ENCODE measurements at regions not wholly inside any gene's neighbourhood (a gene's known extent, or its start where the extent isn't known, plus 50 kb on each side); places are given as distances from the start of the nearest gene placed in this dataset.

DNA sequence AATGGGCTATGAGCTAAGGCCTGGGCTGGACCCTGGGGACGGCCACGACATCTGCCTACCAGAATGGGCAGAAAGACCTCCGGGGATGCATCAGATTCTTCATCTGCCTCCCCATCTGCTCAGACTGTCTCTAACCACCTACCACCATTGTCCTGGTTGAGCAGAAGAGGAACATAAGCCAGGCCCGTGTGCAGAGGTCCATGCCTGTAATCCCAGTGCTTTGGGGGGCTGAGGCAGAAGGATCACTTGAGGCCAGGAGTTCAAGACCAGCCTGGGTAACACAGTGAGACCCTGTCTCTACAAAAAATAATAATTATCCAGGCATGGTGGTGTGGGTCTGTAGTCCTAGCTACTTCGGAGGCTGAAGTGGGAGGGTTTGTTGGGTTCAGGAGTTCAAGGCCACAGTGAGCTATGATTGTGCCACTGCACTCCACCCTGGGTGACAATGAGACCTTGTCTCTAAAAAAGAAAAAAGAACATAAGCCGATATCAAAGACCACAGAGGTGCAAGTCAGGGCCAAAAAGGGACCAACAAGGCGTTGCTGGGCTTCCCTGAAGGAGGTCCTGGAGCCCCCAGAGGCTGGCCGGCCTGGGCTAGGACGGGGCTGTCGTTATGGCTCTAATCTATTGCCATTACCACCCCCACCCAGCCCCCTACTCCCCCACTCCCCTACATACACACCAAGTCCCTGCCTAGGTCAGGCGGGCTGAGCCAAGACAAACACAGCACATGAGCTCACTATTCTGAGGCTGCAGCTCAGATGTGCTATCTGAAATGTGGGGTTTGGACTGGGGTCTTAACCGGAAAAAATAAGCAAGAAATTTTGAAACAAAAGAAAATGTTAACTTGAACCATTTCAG is 239.2 kb upstream of the RAB4A start:
- no peak for DNase-seq (ENCODE audit: low read depth, low spot score)
- in situ Hi-C loops (cut with HindIII; ENCODE audit: low pct_unique_long_range_greater_than_20kb, low sequenced_read_pairs): no loop called here

DNA sequence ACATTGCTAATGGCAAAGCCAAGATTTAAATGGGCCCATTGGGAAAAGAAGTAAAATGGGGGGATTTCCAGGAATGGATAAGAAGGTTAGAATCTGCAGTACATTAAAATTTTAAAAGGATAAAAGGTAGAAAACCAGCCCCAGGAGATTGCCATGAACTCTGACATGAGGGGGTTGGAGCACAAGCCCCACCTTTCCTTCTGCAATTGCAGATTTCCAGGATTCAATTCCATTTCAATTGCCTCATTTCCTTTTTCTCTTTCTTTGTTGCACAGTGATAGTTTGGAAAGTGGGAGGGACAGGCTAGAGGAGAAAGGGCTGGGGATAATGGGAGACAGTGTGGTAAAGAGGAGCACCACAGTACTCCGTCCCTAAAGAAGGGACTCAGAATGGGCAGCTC is 238.5 kb upstream of the RAB4A start:
- in situ Hi-C loops (cut with HindIII; ENCODE audit: low pct_unique_long_range_greater_than_20kb, low sequenced_read_pairs): no loop called here

DNA sequence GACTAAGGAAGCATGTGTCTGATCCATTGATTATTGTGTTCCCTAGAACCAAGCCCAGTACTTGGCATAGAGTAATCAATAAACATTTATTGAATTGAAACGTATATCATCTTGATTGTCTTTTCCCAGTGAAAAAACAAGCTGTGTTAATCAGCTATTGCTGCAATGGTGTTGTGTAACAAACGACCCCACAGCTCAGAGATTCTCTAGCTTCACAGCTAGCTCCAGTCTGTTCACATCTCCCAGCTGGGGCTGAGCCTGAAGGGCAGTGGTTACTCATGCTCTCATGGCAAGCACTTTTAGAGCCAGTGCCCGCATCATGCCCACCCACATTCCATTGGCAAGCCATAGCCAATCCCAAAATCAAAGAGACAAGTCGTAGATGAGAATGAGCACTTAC is 237.4 kb upstream of the RAB4A start:
- DNase-seq (ENCODE audit: low read depth, low spot score): no peak

More for the DNA sequence above, 238.5 kb upstream of the RAB4A start:
- DNase-seq (ENCODE audit: low read depth, low spot score): no peak

DNA sequence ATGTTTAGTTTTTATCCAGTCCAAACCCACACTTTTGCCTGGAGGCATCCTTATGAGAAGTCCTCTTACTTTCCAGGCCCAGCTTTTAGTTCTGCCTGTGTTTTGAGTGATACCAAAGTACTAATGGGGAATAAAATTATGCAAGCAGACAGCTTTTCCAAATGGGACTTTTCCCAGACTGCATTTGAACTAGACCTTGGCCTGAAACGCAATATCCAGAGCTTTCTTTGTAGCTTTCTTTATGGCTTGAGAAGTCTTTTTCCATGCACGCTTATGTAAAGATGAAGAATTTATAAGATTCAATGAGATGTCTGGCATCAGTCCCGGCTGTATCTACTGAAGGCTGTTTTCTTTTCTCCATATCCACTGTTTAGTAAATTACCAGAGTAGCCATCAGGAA is 236.6 kb upstream of the RAB4A start:
- in situ Hi-C loops (cut with HindIII; ENCODE audit: low pct_unique_long_range_greater_than_20kb, low sequenced_read_pairs): no loop called here
- no peak for DNase-seq (ENCODE audit: low read depth, low spot score)

More for the DNA sequence above, 237.4 kb upstream of the RAB4A start:
- in situ Hi-C loops (cut with HindIII; ENCODE audit: low pct_unique_long_range_greater_than_20kb, low sequenced_read_pairs): no loop called here

DNA sequence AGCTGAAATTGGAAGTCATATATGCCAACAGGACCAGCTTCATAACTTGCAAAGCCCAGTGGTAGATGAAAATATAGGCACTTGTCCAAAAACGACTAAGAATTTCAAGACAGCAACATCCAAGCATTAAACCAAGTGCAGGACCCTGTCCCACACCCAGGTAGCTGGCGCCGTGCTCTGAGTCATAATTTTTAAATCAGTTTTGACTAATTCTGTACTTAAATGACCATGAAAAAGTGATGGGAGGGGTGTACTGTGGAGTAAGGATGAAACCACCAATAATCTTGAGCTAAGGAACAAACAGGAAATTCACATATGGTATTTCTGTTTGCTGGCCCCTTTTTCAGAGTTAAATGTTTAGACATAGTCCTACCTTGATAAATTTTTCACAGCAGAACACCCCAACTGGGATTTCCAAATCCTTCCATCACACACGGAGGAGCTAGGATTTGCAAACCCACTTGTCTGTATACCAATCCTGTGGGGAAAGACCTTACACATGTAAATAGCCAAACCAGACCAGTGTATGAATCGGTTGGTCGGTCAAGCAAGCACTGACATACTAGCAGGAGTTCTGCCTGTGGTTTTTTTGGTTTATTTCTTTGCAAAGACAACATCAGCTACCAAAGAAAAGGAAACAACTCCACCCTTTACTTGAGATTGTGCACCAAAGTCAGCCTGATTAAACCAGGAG is 235.7 kb upstream of the RAB4A start:
- in situ Hi-C loops (cut with HindIII; ENCODE audit: low pct_unique_long_range_greater_than_20kb, low sequenced_read_pairs): no loop called here
- no peak for DNase-seq (ENCODE audit: low read depth, low spot score)

DNA sequence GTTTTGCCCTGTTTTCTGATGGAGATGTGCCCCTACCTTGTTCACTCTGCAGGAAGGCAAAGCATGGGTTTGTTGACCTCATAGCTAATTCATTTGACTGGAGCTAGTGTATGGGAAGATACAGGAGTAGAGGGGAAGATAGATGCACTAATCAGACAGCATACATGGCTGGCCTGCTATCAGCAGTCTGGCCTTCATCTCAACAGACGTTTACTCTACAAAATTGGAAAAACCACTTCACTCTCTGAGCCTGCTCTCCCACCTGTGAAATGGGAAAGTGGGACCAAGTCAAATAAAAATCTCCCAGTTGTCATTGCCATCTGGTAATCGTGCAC is 235.2 kb upstream of the RAB4A start:
- no peak for DNase-seq (ENCODE audit: low read depth, low spot score)
- in situ Hi-C loops (cut with HindIII; ENCODE audit: low pct_unique_long_range_greater_than_20kb, low sequenced_read_pairs): no loop called here

DNA sequence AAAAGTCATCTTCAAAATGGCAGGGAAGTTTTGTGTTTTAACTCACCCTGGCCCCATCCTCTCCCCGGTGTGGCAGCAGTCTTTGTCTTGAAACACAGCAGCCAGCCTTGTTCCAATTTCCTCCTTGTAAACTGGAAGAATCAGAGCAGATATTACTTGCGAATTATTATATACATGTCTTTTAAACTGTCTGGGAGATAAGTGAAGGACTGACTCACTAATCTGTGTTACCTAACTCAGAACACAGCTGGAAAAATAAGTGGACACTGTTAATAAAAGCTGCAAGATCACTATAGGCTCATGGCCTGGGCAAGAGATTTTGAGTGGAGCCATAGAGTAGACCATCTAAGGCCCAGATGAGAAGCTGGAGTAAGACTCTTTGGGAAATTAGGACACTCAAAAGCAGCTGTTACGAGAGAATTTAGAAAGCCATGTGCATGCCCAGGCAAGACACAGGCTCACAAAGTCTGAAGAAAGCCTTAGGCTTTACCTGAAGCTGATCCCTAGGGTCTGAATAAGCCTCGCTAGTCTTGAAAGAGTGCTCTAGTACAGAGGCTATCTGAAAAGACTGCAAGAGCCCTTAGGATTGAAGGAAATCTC is 233.0 kb upstream of the RAB4A start:
- in situ Hi-C loops (cut with HindIII; ENCODE audit: low pct_unique_long_range_greater_than_20kb, low sequenced_read_pairs): no loop called here
- DNase-seq (ENCODE audit: low read depth, low spot score): no peak

DNA sequence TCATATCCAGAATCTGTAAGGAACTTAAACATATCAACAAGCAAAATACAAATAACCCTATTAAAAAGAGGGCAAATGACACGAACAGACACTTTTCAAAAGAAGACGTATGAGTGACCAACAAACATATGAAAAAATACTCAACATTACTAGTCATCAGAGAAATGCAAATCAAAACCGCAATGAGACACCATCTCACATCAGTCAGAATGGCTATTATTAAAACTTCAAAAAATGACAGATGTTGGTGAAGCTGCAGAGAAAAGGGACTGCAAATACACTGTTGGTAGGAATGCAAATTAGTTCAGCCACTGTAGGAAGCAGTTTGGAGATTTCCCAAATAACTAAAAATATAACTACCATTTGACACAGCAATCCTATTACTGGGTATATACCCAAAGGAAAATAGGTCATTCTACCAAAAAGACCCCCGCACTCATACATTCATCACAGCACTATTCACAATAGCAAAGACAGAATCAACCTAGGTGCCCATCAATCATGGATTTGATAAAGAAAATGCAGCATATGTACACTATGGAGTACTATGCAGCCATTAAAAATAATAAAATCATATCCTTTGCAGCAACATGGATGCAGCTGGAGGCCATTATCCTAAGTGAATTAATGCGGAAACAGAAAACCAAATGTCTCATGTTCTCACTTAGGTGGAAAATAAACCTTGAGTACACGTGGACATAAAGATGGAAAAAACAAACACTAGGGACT is 230.1 kb upstream of the RAB4A start:
- in situ Hi-C loops (cut with HindIII; ENCODE audit: low pct_unique_long_range_greater_than_20kb, low sequenced_read_pairs): no loop called here
- DNase-seq (ENCODE audit: low read depth, low spot score): no peak

DNA sequence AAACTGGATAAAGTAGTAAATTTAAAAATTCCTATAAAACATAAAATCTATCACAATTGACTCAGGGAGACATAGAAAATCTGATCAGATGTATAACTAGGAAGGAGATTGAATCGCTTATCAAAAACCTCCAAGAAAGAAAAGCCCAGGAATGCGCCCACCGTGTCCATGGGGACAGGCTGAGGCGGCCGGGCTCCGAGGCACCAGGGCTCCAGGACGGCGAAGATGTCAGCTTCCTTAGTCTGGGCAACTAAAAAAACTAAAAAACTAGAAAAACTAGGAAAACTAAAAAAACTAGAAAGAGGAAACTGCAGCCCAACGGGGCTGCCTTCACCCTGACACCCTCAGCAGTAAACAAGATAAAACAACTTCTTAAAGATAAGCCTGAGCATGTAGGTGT is 229.0 kb upstream of the RAB4A start:
- in situ Hi-C loops (cut with HindIII; ENCODE audit: low pct_unique_long_range_greater_than_20kb, low sequenced_read_pairs): no loop called here
- no peak for DNase-seq (ENCODE audit: low read depth, low spot score)

DNA sequence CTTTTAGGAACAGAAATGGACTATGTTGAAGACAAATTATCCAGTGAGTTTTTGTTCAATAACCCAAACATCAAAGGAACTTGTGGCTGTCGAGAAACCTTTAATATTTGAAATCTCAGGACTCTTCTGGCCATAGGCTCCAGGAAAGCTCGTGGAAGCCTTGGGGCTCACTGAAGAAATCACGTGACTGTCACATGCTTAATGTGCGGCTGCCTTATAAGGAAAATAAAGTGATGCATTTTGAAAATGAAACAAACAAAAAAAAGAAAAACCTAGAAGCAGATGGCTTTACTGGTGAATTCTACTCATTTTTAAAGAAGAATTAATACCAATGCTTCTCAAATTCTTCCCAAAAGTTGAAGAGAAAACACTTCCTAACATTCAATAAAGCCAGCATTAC is 228.4 kb upstream of the RAB4A start:
- in situ Hi-C loops (cut with HindIII; ENCODE audit: low pct_unique_long_range_greater_than_20kb, low sequenced_read_pairs): no loop called here

DNA sequence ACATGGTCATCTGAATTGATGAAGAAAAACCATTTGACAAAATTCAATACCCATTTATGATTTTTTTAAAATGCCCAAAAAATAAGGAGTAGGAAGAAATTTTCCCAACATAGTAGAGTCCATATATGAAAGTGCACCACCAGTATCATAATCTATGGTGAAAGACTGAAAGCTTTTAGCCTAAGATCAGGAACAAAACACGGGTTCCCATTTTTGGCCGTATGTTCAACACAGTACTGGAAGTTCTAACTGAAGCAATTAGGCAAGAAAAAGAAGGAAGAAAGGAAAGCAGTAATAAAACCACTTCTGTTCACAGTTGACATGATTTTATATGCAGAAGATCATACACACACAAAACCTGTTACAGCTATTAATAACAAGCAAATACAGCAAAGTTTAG is 227.8 kb upstream of the RAB4A start:
- DNase-seq (ENCODE audit: low read depth, low spot score): no peak
- in situ Hi-C loops (cut with HindIII; ENCODE audit: low pct_unique_long_range_greater_than_20kb, low sequenced_read_pairs): no loop called here

More for the DNA sequence above, 228.4 kb upstream of the RAB4A start:
- DNase-seq (ENCODE audit: low read depth, low spot score): no peak

DNA sequence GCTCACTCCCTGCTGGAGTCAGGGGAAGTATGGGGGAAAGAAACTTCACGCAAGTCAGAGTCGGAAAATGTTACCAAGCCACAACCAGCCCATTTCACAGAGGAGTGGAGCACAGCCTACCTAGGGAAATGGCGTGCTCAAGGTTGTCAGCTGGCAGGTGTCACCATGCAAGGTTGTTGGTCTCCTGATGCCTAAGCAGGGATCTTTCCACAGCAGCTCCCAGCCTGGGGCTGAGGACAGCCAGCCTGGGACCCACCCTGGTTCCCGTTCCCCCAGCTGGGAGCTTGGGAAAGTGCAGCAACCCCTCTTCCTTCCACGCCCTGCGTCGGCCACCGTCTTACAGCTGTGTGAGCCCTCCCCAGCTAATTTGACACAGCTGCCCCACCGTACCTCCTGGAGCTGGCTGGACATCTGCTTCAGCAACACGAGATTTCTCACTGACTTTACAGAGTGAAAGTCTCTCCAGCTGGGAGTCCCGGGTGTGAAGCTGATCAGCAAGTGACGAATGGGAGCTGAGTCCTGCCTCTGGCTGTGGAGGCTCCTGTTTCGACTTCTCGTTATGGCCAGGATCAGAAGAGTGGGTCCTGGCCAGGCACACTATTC is 224.6 kb upstream of the RAB4A start:
- in situ Hi-C loops (cut with HindIII; ENCODE audit: low pct_unique_long_range_greater_than_20kb, low sequenced_read_pairs): no loop called here
- no peak for DNase-seq (ENCODE audit: low read depth, low spot score)

DNA sequence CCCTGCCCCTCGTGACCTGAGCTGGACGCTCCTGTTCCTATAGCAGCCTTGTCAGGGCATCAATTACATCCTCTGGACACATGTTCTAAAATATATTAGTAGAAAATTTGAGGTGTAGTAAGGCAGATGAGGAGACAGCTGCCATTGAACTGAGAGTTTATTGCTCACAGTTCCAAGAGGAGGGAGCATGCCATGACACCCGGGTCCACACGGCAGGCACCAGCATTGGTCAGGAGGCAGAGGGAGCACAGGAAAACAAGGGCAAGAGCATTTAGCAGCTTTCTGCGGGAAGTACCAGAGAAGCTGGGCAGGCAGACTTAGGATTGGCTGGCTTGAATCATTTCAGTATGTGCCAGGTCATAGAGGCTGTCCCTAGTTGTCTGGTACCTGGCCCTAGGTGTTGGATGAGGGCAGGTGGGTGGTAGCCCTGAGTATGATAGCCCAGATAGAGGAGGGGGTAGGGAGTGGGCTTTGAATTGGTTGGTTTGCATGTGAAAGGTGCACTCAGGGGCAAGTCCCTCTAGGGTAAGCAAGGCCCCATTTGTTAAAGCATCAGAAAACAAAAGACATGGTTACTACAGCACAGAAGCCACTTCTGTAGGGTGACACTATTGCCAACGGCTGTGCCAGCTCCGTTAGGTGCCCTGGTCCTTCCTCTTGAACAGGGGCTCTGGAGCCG is 223.6 kb upstream of the RAB4A start:
- in situ Hi-C loops (cut with HindIII; ENCODE audit: low pct_unique_long_range_greater_than_20kb, low sequenced_read_pairs): no loop called here
- no peak for DNase-seq (ENCODE audit: low read depth, low spot score)

DNA sequence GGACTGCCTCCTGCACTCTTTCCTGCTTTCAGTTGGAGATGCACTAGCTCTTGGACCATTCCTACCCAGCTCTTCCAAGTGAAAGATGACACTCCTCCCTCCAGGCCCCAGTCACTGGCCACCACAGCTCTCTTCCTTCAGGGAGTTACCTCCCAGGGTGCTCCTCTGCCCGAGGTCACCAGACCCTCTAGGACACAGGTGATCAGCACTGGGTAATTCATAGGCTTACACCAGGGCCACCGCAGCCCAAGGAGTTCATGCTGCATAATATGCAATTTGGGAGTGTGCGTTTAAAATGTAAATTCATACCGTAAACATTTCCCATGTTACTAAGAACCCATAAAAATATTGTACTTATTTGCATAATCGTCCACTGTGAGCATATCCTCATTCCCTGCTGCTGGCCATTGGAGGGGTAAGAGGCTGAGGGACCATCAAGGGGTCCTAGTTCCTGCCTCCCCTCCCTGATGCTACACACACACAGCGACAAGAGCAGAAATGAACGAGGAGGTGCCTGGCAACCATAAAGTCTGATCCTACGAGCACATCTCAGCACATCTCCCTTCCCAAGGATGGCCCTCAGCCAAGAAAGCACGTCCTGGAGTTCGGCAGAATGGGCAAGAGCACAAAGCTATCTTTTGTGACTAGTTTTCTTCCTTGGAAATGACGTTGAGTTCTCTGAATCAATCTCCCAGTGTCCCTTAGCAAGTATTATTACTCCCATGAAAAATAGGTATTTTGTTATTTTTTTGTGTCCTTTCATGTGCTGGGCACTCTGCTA is 222.9 kb upstream of the RAB4A start:
- in situ Hi-C loops (cut with HindIII; ENCODE audit: low pct_unique_long_range_greater_than_20kb, low sequenced_read_pairs): no loop called here
- DNase-seq (ENCODE audit: low read depth, low spot score): peak; percentile 76

DNA sequence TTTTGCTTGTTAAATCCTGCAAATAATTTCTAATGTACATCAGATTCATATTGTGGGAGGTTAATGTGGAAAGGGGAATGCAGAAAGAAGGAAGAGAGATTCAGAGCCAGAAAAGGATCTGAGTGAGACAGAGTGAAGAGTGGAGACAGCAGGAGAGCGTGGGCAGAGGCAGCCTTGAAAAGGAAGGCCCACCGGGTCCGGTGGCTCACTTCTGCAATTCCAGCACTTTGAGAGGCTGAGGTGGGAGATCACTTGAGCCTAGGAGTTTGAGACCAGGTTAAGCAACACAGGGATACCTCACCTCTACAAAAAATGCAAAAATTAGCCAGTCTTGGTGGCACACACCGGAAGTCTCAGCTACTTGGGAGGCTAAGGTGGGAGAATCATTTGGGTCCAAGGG is 222.0 kb upstream of the RAB4A start:
- DNase-seq (ENCODE audit: low read depth, low spot score): no peak
- in situ Hi-C loops (cut with HindIII; ENCODE audit: low pct_unique_long_range_greater_than_20kb, low sequenced_read_pairs): no loop called here

DNA sequence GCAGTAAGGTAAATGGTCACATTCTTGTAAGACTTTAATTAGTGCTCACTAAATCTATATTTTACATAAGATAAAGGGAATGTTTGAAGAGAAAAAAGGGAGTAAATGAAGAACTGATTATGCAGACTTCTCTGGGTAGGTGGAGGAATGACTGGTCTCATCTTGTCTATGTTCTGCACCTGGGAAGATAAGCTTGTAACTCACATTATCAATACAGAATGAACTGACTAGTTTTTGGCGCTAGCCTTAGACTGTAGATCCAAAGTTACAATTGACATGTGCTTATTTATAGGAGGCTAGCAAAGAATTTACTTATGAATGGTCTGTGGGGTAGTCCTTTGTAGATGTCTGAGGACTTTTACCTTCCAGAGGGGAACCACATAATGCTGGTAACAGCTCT is 214.9 kb upstream of the RAB4A start:
- no peak for DNase-seq (ENCODE audit: low read depth, low spot score)
- in situ Hi-C loops (cut with HindIII; ENCODE audit: low pct_unique_long_range_greater_than_20kb, low sequenced_read_pairs): no loop called here

DNA sequence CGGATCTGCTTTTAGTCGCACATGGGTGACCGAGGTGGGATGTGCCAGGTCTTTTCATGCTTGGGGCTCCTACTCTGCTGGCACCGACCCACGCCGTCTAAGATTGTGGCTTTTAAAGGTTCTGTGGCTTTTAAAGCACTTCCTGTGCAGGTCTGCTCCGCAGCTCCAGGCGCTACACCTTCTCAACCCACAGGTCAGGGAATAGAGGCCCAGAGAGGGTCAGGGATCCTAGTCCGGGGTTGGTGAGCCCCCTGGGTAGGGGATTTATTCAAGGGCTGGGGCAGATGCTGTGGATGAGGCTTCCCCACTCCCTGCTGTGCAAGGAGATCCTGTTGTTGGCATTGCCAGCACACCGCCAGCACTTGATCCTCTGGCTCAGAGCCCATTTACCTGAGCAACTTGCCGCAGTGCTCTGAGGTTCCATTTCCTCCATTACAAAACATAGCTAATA is 212.8 kb upstream of the RAB4A start:
- no peak for DNase-seq (ENCODE audit: low read depth, low spot score)
- in situ Hi-C loops (cut with HindIII; ENCODE audit: low pct_unique_long_range_greater_than_20kb, low sequenced_read_pairs): no loop called here

Data from SK-MEL-5 (cell line).